ENCODE measurements at regions not wholly inside any gene's neighbourhood (a gene's known extent, or its start where the extent isn't known, plus 50 kb on each side); places are given as distances from the start of the nearest gene placed in this dataset.
"Not testable (repeated sequence)": the region's sequence is repeated elsewhere in the genome, so short reads cannot be mapped to it uniquely, and the experiment has no call there.

DNA sequence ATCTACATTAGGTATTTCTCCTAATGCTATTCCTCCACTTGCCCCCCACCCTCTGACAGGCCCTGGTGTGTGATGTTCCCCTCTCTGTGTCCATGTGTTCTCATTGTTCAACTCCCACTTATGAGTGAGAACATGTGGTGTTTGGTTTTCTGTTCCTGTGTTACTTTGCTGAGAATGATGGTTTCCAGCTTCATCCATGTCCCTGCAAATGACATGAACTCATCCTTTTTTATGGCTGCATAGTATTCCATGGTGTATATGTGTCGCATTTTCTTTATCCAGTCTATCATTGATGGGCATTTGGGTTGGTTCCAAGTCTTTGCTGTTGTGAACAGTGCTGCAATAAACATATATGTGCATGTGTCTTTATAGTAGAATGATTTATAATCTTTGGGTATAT lies 50.6 kb upstream of the GRHL3 start:
- H2AFZ ChIP-seq (ENCODE audit: low read length); BruUV-seq (replicated peaks); H3K36me3 ChIP-seq (ENCODE audit: insufficient read depth, low read length); H3K4me3 ChIP-seq (ENCODE audit: low read depth, low read length, poor library complexity, severe bottlenecking); H3K27ac ChIP-seq (ENCODE audit: low read depth, low read length, poor library complexity, severe bottlenecking); DNase-seq (ENCODE audit: low spot score); H3K9me3 ChIP-seq (ENCODE audit: low read length); H3K4me2 ChIP-seq (ENCODE audit: low read length); H3K79me2 ChIP-seq (ENCODE audit: insufficient read depth, low read depth, low read length); H4K20me1 ChIP-seq (ENCODE audit: insufficient read depth, low read length); intact Hi-C loops (cut with micrococcal nuclease; ENCODE audit: unreplicated experiment); H3K4me1 ChIP-seq (ENCODE audit: insufficient read depth, low read length, poor library complexity, severe bottlenecking); H3K9me2 ChIP-seq (ENCODE audit: insufficient read depth, low read length); CTCF ChIA-PET (ENCODE audit: unreplicated experiment): not testable (repeated sequence)
- POLR2A ChIA-PET: interaction anchor here (0.7 kb wide), 1 partner anchor 222 kb away, joined by 3 read pairs; no protein-coding TSS in a partner anchor

DNA sequence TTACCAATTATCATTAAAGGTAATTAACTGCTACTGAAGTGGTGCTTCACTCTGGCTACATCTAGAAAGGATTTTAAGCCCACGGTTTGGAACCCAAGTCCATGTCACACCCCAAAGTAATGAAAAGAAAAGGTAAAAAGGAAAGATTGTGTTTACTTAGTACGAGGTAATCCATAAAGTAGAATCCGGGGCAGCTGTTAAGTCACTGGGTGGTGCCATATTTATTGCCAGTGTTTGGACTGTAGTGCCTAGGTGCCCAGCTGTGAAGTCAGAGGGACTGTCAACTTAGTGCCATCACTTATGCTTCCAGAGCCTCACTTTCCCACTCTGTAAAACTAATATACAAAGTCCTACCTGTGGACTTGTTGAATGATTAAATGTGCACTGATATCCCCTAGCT lies 52.2 kb upstream of the GRHL3 start:
- Histone ChIP-seq H2AFZ (ENCODE audit: low read length) (no peak overlapping the region), H3K4me2 (ENCODE audit: low read length) (no peak overlapping the region), H4K20me1 (ENCODE audit: insufficient read depth, low read length) (no peaks in the 10 kb centered on the region), H3K79me2 (ENCODE audit: insufficient read depth, low read depth, low read length) (no peaks in the 10 kb centered on the region), H3K4me3 (ENCODE audit: low read depth, low read length, poor library complexity, severe bottlenecking) (no peak overlapping the region), H3K9me2 (ENCODE audit: insufficient read depth, low read length) (no peaks in the 10 kb centered on the region), H3K36me3 (ENCODE audit: insufficient read depth, low read length) (no peaks in the 10 kb centered on the region), H3K27ac (ENCODE audit: low read depth, low read length, poor library complexity, severe bottlenecking) (no peak overlapping the region), H3K9me3 (ENCODE audit: low read length) (no peaks in the 10 kb centered on the region), H3K4me1 (ENCODE audit: insufficient read depth, low read length, poor library complexity, severe bottlenecking) (no peaks in the 10 kb centered on the region)
- DNase-seq (ENCODE audit: low spot score): no peak
- TF ChIP-seq EZH2phosphoT487 (IDR thresholded peaks at IDR 0.05; ENCODE audit: borderline replicate concordance, low read depth, low read length): no peak
- TF ChIP-seq, protein P1, sequence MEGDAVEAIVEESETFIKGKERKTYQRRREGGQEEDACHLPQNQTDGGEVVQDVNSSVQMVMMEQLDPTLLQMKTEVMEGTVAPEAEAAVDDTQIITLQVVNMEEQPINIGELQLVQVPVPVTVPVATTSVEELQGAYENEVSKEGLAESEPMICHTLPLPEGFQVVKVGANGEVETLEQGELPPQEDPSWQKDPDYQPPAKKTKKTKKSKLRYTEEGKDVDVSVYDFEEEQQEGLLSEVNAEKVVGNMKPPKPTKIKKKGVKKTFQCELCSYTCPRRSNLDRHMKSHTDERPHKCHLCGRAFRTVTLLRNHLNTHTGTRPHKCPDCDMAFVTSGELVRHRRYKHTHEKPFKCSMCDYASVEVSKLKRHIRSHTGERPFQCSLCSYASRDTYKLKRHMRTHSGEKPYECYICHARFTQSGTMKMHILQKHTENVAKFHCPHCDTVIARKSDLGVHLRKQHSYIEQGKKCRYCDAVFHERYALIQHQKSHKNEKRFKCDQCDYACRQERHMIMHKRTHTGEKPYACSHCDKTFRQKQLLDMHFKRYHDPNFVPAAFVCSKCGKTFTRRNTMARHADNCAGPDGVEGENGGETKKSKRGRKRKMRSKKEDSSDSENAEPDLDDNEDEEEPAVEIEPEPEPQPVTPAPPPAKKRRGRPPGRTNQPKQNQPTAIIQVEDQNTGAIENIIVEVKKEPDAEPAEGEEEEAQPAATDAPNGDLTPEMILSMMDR (conservative IDR thresholded peaks at IDR 0.05; ENCODE audit: low read length): no peak
- POLR2A ChIA-PET: no interaction called here
- no TSS peak for BruUV-seq (replicated peaks)
- intact Hi-C loops (cut with micrococcal nuclease; ENCODE audit: unreplicated experiment): no loop called here
- CTCF ChIA-PET (ENCODE audit: unreplicated experiment): no interaction called here

DNA sequence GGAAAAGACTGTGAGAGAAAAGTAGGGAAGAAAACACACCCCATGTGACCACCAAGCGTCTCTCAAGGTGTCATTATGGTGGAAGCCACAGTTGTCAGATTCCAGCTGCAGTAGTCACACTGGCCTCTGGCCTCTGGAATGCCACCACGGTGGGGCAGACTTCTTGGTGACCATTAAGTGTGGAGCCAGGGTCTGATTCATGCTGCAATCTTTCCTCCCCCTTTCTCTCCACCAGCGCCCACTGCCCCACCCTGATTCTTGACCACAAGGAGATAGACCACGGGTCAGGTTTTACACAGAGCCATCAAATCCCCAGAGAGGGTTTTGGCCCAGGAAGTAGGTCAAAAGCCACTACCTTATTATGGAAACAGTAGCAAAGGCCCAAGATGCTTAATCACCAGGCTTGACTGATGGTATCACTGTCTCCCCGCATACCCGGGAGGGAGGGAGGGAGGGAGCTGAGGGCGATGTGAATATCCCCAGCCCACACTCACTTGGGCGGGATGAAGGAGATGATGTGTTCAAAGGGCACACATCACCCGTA lies 52.7 kb upstream of the GRHL3 start:
- Histone ChIP-seq H3K9me2 (ENCODE audit: insufficient read depth, low read length) (no peaks in the 10 kb centered on the region), H3K9me3 (ENCODE audit: low read length) (no peaks in the 10 kb centered on the region), H3K4me3 (ENCODE audit: low read depth, low read length, poor library complexity, severe bottlenecking) (no peak overlapping the region), H3K36me3 (ENCODE audit: insufficient read depth, low read length) (no peaks in the 10 kb centered on the region), H3K4me2 (ENCODE audit: low read length) (no peak overlapping the region), H3K4me1 (ENCODE audit: insufficient read depth, low read length, poor library complexity, severe bottlenecking) (no peaks in the 10 kb centered on the region), H4K20me1 (ENCODE audit: insufficient read depth, low read length) (no peaks in the 10 kb centered on the region), H3K79me2 (ENCODE audit: insufficient read depth, low read depth, low read length) (no peaks in the 10 kb centered on the region), H2AFZ (ENCODE audit: low read length) (no peak overlapping the region), H3K27ac (ENCODE audit: low read depth, low read length, poor library complexity, severe bottlenecking) (no peak overlapping the region)
- intact Hi-C loops (cut with micrococcal nuclease; ENCODE audit: unreplicated experiment): no loop called here
- no TSS peak for BruUV-seq (replicated peaks)
- ChIA-PET CTCF (ENCODE audit: unreplicated experiment) (no interaction called here), POLR2A (no interaction called here)
- TF ChIP-seq EZH2phosphoT487 (IDR thresholded peaks at IDR 0.05; ENCODE audit: borderline replicate concordance, low read depth, low read length): no peak
- TF ChIP-seq, protein P1 (conservative IDR thresholded peaks at IDR 0.05; ENCODE audit: low read length): no peak
- DNase-seq (ENCODE audit: low spot score): no peak
